HL-60 (cell line): ENCODE measurements at regions not wholly inside any gene's neighbourhood (a gene's known extent, or its start where the extent isn't known, plus 50 kb on each side); places are given as distances from the start of the nearest gene placed in this dataset.

Experiments
- DNase-seq, 2 experiments: peaks; one replicate each; pipeline ENCODE4 v3.0.0-alpha.2; 2010 to 2020; ENCODE audit warnings: low read depth in 1 of 2, low spot score in 1 of 2
- H3K27ac ChIP-seq: fragments of 250-450 bp; sonication (Bioruptor Pico); replicated peaks from 2 replicates; pipeline ENCODE4 v1.5.1; 2020; ENCODE audit warnings: mild to moderate bottlenecking, moderate library complexity
- H3K27me3 ChIP-seq: fragments of 250-450 bp; sonication (Bioruptor Pico); 2 replicates; pipeline ENCODE4 v1.5.1; 2021; ENCODE audit warnings: mild to moderate bottlenecking, moderate library complexity; ENCODE audit not compliant: insufficient read depth, poor library complexity, severe bottlenecking
- H3K4me3 ChIP-seq: replicated peaks from 2 replicates; pipeline ENCODE4 v1.5.1; 2011; ENCODE audit warnings: mild to moderate bottlenecking, control low read depth, low read length; ENCODE audit not compliant: insufficient read depth
- GABPA ChIP-seq: IDR thresholded peaks from 2 replicates; pipeline ENCODE4 v1.6.1; 2012; ENCODE audit warnings: low read depth
- POLR2AphosphoS5 ChIP-seq: IDR thresholded peaks from 2 replicates; pipeline ENCODE4 v1.6.1; 2012; ENCODE audit warnings: low read depth
- SPI1 ChIP-seq: IDR thresholded peaks from 2 replicates; pipeline ENCODE4 v1.6.1; 2012; ENCODE audit warnings: low read depth, mild to moderate bottlenecking, borderline replicate concordance
- TF ChIP-seq, protein P1 (sequence below): IDR thresholded peaks from 2 replicates; pipeline ENCODE4 v1.6.1; 2012; ENCODE audit warnings: low read depth; ENCODE audit not compliant: insufficient replicate concordance
- TF ChIP-seq, protein P2 (sequence below): IDR thresholded peaks from one replicate; pipeline ENCODE4 v1.5.1; 2011; ENCODE audit warnings: low read length, control low read depth, inconsistent platforms; ENCODE audit not compliant: insufficient read depth

DNA sequence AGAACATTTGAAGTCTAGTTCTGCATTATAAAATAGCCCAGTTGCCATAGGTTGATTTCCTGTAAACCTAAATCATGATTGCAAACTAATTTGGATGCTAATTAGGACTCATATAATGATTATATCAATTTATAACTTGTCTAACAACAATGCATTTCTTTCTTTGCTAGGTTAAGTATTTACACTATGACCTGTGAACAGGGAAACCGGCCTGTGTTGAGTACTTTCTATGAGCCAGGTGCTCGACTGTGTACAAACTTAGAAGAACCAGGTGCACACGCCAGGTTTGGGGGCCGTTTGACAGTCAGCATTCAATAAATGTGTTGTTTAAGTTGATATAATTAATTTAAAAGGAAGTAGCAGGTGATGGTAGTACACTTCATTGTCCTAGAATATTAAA is 203.1 kb downstream of the TM9SF2 start:
- no peak for TF ChIP-seq SPI1
- no peak for TF ChIP-seq GABPA
- TF ChIP-seq POLR2AphosphoS5 = no peak
- TF ChIP-seq, protein P1, sequence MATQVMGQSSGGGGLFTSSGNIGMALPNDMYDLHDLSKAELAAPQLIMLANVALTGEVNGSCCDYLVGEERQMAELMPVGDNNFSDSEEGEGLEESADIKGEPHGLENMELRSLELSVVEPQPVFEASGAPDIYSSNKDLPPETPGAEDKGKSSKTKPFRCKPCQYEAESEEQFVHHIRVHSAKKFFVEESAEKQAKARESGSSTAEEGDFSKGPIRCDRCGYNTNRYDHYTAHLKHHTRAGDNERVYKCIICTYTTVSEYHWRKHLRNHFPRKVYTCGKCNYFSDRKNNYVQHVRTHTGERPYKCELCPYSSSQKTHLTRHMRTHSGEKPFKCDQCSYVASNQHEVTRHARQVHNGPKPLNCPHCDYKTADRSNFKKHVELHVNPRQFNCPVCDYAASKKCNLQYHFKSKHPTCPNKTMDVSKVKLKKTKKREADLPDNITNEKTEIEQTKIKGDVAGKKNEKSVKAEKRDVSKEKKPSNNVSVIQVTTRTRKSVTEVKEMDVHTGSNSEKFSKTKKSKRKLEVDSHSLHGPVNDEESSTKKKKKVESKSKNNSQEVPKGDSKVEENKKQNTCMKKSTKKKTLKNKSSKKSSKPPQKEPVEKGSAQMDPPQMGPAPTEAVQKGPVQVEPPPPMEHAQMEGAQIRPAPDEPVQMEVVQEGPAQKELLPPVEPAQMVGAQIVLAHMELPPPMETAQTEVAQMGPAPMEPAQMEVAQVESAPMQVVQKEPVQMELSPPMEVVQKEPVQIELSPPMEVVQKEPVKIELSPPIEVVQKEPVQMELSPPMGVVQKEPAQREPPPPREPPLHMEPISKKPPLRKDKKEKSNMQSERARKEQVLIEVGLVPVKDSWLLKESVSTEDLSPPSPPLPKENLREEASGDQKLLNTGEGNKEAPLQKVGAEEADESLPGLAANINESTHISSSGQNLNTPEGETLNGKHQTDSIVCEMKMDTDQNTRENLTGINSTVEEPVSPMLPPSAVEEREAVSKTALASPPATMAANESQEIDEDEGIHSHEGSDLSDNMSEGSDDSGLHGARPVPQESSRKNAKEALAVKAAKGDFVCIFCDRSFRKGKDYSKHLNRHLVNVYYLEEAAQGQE = no peak
- TF ChIP-seq, protein P2, sequence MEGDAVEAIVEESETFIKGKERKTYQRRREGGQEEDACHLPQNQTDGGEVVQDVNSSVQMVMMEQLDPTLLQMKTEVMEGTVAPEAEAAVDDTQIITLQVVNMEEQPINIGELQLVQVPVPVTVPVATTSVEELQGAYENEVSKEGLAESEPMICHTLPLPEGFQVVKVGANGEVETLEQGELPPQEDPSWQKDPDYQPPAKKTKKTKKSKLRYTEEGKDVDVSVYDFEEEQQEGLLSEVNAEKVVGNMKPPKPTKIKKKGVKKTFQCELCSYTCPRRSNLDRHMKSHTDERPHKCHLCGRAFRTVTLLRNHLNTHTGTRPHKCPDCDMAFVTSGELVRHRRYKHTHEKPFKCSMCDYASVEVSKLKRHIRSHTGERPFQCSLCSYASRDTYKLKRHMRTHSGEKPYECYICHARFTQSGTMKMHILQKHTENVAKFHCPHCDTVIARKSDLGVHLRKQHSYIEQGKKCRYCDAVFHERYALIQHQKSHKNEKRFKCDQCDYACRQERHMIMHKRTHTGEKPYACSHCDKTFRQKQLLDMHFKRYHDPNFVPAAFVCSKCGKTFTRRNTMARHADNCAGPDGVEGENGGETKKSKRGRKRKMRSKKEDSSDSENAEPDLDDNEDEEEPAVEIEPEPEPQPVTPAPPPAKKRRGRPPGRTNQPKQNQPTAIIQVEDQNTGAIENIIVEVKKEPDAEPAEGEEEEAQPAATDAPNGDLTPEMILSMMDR = no peak
- DNase-seq = no peak
- Histone ChIP-seq H3K27ac (no peak overlapping the region), H3K27me3 (no peaks in the 10 kb centered on the region), H3K4me3 (no peak overlapping the region)

DNA sequence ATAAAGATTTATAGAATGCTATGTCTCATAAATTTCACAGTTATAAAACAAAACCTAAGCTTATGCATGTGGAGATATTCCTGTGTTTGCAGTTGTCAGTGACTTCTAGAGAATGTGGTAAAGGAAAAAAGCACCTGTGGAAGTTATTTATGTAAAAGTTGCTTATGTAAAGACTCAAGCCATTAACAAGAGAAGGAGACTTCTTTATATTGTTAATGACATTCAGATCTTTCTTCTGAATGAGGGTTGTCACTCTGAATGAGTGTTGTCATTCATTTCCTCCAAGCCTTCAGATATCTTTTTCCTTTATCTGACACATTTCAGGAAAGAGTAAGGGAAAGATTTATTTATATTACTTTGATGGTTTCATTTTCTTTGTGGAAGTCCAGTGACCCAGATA is 202.6 kb downstream of the TM9SF2 start:
- TF ChIP-seq POLR2AphosphoS5 (no peak), GABPA (no peak)
- TF ChIP-seq, protein P1 = no peak
- Histone ChIP-seq H3K4me3 (no peak overlapping the region), H3K27ac (no peak overlapping the region), H3K27me3 (no peaks in the 10 kb centered on the region)
- DNase-seq = no peak

DNA sequence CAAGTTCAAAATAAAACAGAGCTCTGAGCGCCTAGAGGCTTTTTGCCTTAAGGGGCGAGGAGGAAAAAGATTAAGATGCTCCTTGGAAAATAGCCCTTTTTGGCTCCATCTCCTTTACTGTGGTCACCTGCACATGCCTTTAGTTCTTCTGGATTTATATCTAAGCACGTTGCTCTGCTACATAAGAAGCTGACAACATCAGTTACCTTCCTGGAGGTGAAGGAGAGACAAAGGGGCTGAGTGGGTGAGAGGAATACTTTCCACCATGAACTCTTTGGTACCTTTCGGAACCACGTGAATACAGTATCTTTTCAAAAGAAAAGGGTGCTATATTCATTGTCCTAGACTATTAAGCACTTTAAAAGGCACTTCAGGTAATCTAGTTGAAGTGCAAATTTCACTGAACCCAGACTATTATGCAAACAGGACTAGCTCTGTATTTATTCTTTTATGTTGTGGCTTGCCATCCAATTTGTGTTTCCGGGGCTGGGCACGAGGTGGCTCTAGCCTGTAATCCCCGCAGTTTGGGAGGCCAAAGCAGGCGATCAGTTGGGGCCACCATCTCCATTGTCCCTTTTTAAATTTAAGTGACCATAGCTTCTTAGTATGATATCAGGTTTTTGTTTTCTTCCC is 201.5 kb downstream of the TM9SF2 start:
- TF ChIP-seq GABPA (no peak), SPI1 (no peak), POLR2AphosphoS5 (no peak)
- TF ChIP-seq, protein P2 = no peak
- TF ChIP-seq, protein P1 = no peak
- DNase-seq = no peak
- Histone ChIP-seq H3K4me3 (no peak overlapping the region), H3K27ac (no peak overlapping the region), H3K27me3 (no peaks in the 10 kb centered on the region)

DNA sequence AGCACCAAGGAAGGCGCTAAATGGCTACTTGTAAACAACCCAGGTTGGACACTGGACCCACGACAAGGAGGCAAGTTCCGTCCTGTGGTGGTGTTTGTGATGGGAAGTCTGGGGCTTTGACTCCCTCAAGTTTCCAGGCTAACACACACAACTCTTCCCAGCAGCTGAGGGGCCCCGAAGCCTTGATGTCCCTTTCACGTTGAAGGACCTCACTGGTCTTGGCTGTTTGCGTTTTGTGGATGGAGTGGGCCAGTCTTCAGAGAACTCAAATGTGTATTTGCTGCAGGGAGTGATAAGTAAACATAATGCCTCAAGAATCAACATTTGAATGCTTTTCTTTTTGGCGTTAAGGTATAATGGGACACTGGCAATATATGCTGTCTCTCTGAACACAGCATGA is 199.2 kb downstream of the TM9SF2 start:
- H3K27ac ChIP-seq = no peak overlapping the region
- no peaks in the 10 kb centered on the region for H3K27me3 ChIP-seq
- no peak for TF ChIP-seq GABPA
- TF ChIP-seq, protein P2 = no peak
- TF ChIP-seq POLR2AphosphoS5 = no peak
- TF ChIP-seq, protein P1 = no peak
- TF ChIP-seq SPI1 = no peak
- no peak overlapping the region for H3K4me3 ChIP-seq
- DNase-seq = no peak
